NB4 (cell line): ENCODE measurements at regions not wholly inside any gene's neighbourhood (a gene's known extent, or its start where the extent isn't known, plus 50 kb on each side); places are given as distances from the start of the nearest gene placed in this dataset.

Source experiments
- CTCF ChIP-seq: IDR thresholded peaks from one replicate; pipeline ENCODE4 v1.5.1; 2012; ENCODE audit warnings: low read depth, low read length
- POLR2A ChIP-seq: IDR thresholded peaks from 2 replicates; pipeline ENCODE4 v1.6.1; 2011; ENCODE audit warnings: mild to moderate bottlenecking; ENCODE audit not compliant: insufficient read length; ENCODE audit errors: extremely low read depth

- no peak for TF ChIP-seq POLR2A
- no peak for TF ChIP-seq CTCF
Observed at GRCh38 chr9:27659571-27659970, 86.3 kb upstream of the C9orf72 start.
